ENCODE measurements at regions not wholly inside any gene's neighbourhood (a gene's known extent, or its start where the extent isn't known, plus 50 kb on each side); places are given as distances from the start of the nearest gene placed in this dataset.

DNA sequence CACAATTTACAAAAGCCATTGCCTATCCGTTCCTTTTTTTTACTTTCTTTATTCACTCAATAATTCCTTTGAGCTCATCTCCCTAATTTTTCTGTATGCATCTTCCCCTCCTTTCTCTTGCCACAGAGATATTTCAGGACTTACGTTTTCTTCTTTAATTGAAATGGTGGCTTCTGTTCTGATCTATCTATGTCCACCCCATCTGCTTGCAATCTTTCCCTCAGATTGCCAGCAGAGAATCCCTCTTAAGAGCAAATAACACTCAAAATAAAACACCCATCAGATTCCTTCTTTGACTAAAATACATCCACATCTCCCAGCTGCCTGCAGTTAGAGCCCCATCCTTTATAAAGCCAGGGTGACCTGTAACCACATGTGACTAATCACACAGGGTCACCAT lies 478.6 kb downstream of the EFNB2 start:
- Histone ChIP-seq H3K27me3 (no peaks in the 10 kb centered on the region), H3K27ac (no peak overlapping the region), H3K4me3 (replicated peaks in 1 of 3) (no peak overlapping the region), H3K9me3 (no peaks in the 10 kb centered on the region), H3K4me1 (no peaks in the 10 kb centered on the region), H3K36me3 (no peaks in the 10 kb centered on the region)
- 88 to 91% methylated on average over 2 of the region's 2 CpGs for WGBS, 2 donors
- TF ChIP-seq, protein P1, sequence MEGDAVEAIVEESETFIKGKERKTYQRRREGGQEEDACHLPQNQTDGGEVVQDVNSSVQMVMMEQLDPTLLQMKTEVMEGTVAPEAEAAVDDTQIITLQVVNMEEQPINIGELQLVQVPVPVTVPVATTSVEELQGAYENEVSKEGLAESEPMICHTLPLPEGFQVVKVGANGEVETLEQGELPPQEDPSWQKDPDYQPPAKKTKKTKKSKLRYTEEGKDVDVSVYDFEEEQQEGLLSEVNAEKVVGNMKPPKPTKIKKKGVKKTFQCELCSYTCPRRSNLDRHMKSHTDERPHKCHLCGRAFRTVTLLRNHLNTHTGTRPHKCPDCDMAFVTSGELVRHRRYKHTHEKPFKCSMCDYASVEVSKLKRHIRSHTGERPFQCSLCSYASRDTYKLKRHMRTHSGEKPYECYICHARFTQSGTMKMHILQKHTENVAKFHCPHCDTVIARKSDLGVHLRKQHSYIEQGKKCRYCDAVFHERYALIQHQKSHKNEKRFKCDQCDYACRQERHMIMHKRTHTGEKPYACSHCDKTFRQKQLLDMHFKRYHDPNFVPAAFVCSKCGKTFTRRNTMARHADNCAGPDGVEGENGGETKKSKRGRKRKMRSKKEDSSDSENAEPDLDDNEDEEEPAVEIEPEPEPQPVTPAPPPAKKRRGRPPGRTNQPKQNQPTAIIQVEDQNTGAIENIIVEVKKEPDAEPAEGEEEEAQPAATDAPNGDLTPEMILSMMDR (IDR thresholded peaks at IDR 0.05) = no peak
- no peak for TF ChIP-seq POLR2A (IDR thresholded peaks at IDR 0.05)
- intact Hi-C loops (cut with DNase I) = no loop called here
- no peak for DNase-seq

DNA sequence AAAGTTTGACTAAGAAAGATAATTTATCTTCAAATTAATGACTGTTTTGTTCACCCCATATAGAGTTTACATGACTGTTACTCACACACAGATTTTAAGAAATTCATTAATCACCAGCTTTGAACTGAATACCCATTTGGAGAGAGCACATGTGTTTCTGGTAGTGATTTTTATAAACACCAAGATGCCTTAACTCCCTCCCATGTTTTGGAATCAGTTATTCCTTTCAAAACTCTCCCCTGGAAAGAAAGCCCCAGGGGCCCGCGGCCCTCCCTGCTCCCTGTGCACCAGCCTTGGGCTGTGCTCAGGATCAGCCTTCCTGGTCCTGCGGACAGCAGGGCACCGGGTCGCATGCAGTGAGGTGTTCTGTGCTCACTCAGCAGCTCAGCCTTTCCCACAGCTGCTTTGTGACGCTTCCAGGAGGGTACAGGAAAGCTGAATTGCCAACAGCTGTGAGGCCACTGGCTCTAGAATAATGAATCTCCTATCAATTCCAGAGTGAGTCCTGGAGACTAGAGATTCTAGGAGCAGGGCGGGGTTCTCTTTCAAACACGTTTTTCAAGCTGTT lies 483.2 kb downstream of the EFNB2 start:
- no peak for TF ChIP-seq POLR2A (IDR thresholded peaks at IDR 0.05)
- TF ChIP-seq, protein P1 (IDR thresholded peaks at IDR 0.05) = no peak
- no peaks in the 10 kb centered on the region for H3K27me3 ChIP-seq
- no peaks in the 10 kb centered on the region for H3K9me3 ChIP-seq
- no peaks in the 10 kb centered on the region for H3K4me1 ChIP-seq
- no peak overlapping the region for H3K4me3 ChIP-seq (replicated peaks in 1 of 3)
- DNase-seq = no peak
- H3K36me3 ChIP-seq = no peaks in the 10 kb centered on the region
- WGBS, 2 donors = 75 to 83% methylated on average over 6 to 8 of the region's 8 CpGs
- intact Hi-C loops (cut with DNase I) = no loop called here
- H3K27ac ChIP-seq = no peak overlapping the region

DNA sequence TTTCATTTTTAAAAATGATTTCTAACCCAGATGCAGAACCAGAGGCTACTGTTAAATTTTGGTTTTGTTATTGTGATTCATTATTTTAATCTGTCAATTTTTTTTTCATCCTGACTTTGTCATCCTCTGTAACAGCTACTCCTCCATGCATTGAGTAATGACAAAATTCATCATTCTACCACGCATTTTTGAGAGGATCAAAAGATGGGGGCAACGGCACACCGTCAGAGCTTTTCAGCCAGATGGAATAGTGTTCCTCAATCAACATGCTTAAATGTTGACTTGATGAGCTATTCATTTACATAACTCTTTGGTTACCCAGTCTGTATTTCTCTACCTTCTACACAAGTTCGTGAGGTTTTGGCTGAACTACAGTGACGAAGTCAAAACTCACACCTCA lies 486.3 kb downstream of the EFNB2 start:
- TF ChIP-seq, protein P1 (IDR thresholded peaks at IDR 0.05) = no peak
- no peak for TF ChIP-seq POLR2A (IDR thresholded peaks at IDR 0.05)
- DNase-seq = no peak
- Histone ChIP-seq H3K4me3 (replicated peaks in 1 of 3) (no peak overlapping the region), H3K27ac (no peak overlapping the region), H3K36me3 (no peaks in the 10 kb centered on the region), H3K4me1 (no peaks in the 10 kb centered on the region), H3K9me3 (no peaks in the 10 kb centered on the region), H3K27me3 (no peaks in the 10 kb centered on the region)
- WGBS, 2 donors = 89 to 93% methylated on average over 5 of the region's 5 CpGs
- intact Hi-C loops (cut with DNase I) = no loop called here

DNA sequence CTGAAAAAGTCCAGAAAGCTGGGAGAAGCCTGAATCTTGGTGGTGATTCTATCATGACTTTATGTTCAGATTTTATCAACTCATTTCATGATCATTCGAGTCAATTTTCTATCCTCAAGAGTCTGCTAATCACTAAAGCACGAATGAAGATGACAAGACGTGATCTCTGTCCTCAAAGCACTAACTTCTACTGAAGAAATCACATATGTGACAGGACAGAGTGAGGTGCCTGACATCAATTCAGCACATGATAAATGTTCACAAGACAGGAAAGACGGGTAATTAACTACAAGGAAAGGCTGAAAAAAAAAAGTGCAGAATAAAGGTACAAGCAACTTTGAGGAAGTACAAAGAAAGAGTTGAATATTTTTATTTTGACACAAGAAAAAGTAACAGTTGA lies 487.1 kb downstream of the EFNB2 start:
- no peaks in the 10 kb centered on the region for H3K4me1 ChIP-seq
- intact Hi-C loops (cut with DNase I) = no loop called here
- no peaks in the 10 kb centered on the region for H3K36me3 ChIP-seq
- WGBS, 2 donors = 65 to 78% methylated on average over 4 of the region's 4 CpGs
- no peak for TF ChIP-seq POLR2A (IDR thresholded peaks at IDR 0.05)
- TF ChIP-seq, protein P1 (IDR thresholded peaks at IDR 0.05) = no peak
- H3K27ac ChIP-seq = no peak overlapping the region
- no peak overlapping the region for H3K4me3 ChIP-seq (replicated peaks in 1 of 3)
- H3K9me3 ChIP-seq = no peaks in the 10 kb centered on the region
- H3K27me3 ChIP-seq = no peaks in the 10 kb centered on the region
- no peak for DNase-seq

DNA sequence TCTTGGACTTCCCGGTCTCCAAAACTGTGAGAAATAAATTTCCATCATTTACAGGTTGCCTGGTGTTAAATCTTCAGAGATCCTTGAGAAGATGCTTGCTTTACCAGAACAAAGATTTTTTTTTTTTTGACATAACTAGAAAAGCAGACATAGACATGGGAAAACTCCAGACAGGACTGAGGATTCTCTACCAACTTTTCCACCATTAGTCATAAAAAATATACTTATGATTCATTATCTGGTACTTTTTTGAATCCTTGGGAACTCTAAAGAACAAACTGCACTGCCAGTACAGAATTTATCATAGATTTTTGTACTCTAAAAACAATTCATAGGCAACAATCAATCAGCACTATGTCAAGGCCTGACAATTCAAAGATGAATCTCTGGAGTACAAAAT lies 487.6 kb downstream of the EFNB2 start:
- no peak overlapping the region for H3K27ac ChIP-seq
- no peak for TF ChIP-seq POLR2A (IDR thresholded peaks at IDR 0.05)
- TF ChIP-seq, protein P1 (IDR thresholded peaks at IDR 0.05) = no peak
- no peak for DNase-seq
- intact Hi-C loops (cut with DNase I) = no loop called here
- H3K9me3 ChIP-seq = no peaks in the 10 kb centered on the region
- no peaks in the 10 kb centered on the region for H3K36me3 ChIP-seq
- no peaks in the 10 kb centered on the region for H3K4me1 ChIP-seq
- no peaks in the 10 kb centered on the region for H3K27me3 ChIP-seq
- H3K4me3 ChIP-seq (replicated peaks in 1 of 3) = no peak overlapping the region
- 96 to 100% methylated on average over 1 of the region's 1 CpG for WGBS, 2 donors

All from thyroid gland (tissue), 4 donors.